ENCODE measurements at regions not wholly inside any gene's neighbourhood (a gene's known extent, or its start where the extent isn't known, plus 50 kb on each side); places are given as distances from the start of the nearest gene placed in this dataset.

GRCh38 chr20:55216525-55217242, 741.3 kb downstream of the DOK5 start:
- Mint-ChIP-seq H3K27me3 (ENCODE audit: low read depth) (no peaks in the 10 kb centered on the region), H3K9me3 (peaks cover 8 to 13% of the 10 kb centered on the region in 2 experiments; a peak in 4 of 5 replicates), H3K4me1 (no peaks in the 10 kb centered on the region), H3K4me3 (no peak overlapping the region), H3K27ac (no peak overlapping the region), H3K36me3 (ENCODE audit: insufficient read depth in 1 of 3, low read depth in 3 of 3) (no peaks in the 10 kb centered on the region; a peak in 1 of 7 replicates)
- H2BK15ac ChIP-seq (ENCODE audit: low read depth, low read length) = no peak overlapping the region
- H2BK20ac ChIP-seq (ENCODE audit: low read depth, low read length, poor library complexity, severe bottlenecking) = no peak overlapping the region
- no peak overlapping the region for H3T11ph ChIP-seq (ENCODE audit: low read length)
- H4K91ac ChIP-seq (ENCODE audit: insufficient read length, low read depth, low read length) = no peak overlapping the region
- H3K27ac ChIP-seq (ENCODE audit: insufficient read length, low read depth, low read length) = no peak overlapping the region
- no peaks in the 10 kb centered on the region for H3K23me2 ChIP-seq (ENCODE audit: insufficient read length, low read depth, low read length, poor library complexity, severe bottlenecking)
- no peak overlapping the region for H2BK120ac ChIP-seq (ENCODE audit: low read depth, low read length, poor library complexity, severe bottlenecking)
- DNase-seq = no peak
- no peaks in the 10 kb centered on the region for H3K27me3 ChIP-seq (ENCODE audit: insufficient read depth, low read length)
- no peak overlapping the region for H3K4me2 ChIP-seq (ENCODE audit: insufficient read depth, insufficient read length, low read length)
- no peak for TF ChIP-seq CTCF (conservative IDR thresholded peaks at IDR 0.05)
- no peak overlapping the region for H2AFZ ChIP-seq (ENCODE audit: low read length)
- no peak overlapping the region for H3K9ac ChIP-seq (ENCODE audit: extremely low read depth, insufficient read length, low read length)
- no peak overlapping the region for H3K56ac ChIP-seq (ENCODE audit: insufficient read length, low read depth, low read length)
- no peak overlapping the region for H3K18ac ChIP-seq (ENCODE audit: insufficient read length, low read depth, low read length)
- H4K20me1 ChIP-seq (ENCODE audit: control insufficient read depth, insufficient read depth, insufficient read length) = no peaks in the 10 kb centered on the region
- H3K79me2 ChIP-seq (ENCODE audit: insufficient read depth, low read length) = no peaks in the 10 kb centered on the region
- H3K14ac ChIP-seq (ENCODE audit: insufficient read depth, low read length) = no peak overlapping the region
- no peaks in the 10 kb centered on the region for H3K79me1 ChIP-seq (ENCODE audit: insufficient read depth, low read depth, low read length, poor library complexity, severe bottlenecking)
- H4K8ac ChIP-seq (replicated peaks; ENCODE audit: insufficient read length, low read depth, low read length) = no peak overlapping the region
- no peak overlapping the region for H3K23ac ChIP-seq (ENCODE audit: insufficient read length, low read depth, low read length)
- no peaks in the 10 kb centered on the region for H3K9me3 ChIP-seq (ENCODE audit: control insufficient read depth, low read depth, low read length)
- H2BK12ac ChIP-seq (ENCODE audit: insufficient read length, low read depth, low read length) = no peak overlapping the region
- WGBS (ENCODE audit: extremely low coverage, insufficient read length, low lambda C conversion rate) = no CpG with 5 or more reads among the region's 8 CpGs
- no peak overlapping the region for H2BK5ac ChIP-seq (ENCODE audit: insufficient read length, low read length)
- H3K4me1 ChIP-seq (ENCODE audit: insufficient read depth, low read length) = no peaks in the 10 kb centered on the region
- no peak overlapping the region for H2AK5ac ChIP-seq (ENCODE audit: insufficient read length, low read length)
- no peak overlapping the region for H3K4ac ChIP-seq (ENCODE audit: low read depth, low read length)
- H4K5ac ChIP-seq (ENCODE audit: insufficient read length, low read depth, low read length) = no peak overlapping the region

All from H9 (cell line).